Keratinocyte (primary cell): ENCODE measurements at regions not wholly inside any gene's neighbourhood (a gene's known extent, or its start where the extent isn't known, plus 50 kb on each side); places are given as distances from the start of the nearest gene placed in this dataset.

Experiments
- EZH2 ChIP-seq: IDR thresholded peaks from one replicate; pipeline ENCODE4 v1.6.1; 2012; ENCODE audit warnings: inconsistent platforms, mild to moderate bottlenecking, low read length, moderate library complexity
- TF ChIP-seq, protein P1 (sequence below), 3 experiments: IDR thresholded peaks in 1 of 3; conservative IDR thresholded peaks in 1 of 3; optimal IDR thresholded peaks in 1 of 3; 2 replicates in 2 of 3; 3 replicates in 1 of 3; pipeline versions ENCODE3 to v1.5.1; 2011; ENCODE audit warnings: low read length in 3 of 3, mild to moderate bottlenecking in 3 of 3, moderate library complexity in 2 of 3, control low read depth in 1 of 3, inconsistent platforms in 1 of 3; ENCODE audit not compliant: insufficient read depth in 2 of 3; ENCODE audit errors: extremely low read depth in 1 of 3

GRCh38 chr5:124860291-124860655 is 113.8 kb upstream of the ZNF608 start:
- no peak for TF ChIP-seq EZH2
- TF ChIP-seq, protein P1, sequence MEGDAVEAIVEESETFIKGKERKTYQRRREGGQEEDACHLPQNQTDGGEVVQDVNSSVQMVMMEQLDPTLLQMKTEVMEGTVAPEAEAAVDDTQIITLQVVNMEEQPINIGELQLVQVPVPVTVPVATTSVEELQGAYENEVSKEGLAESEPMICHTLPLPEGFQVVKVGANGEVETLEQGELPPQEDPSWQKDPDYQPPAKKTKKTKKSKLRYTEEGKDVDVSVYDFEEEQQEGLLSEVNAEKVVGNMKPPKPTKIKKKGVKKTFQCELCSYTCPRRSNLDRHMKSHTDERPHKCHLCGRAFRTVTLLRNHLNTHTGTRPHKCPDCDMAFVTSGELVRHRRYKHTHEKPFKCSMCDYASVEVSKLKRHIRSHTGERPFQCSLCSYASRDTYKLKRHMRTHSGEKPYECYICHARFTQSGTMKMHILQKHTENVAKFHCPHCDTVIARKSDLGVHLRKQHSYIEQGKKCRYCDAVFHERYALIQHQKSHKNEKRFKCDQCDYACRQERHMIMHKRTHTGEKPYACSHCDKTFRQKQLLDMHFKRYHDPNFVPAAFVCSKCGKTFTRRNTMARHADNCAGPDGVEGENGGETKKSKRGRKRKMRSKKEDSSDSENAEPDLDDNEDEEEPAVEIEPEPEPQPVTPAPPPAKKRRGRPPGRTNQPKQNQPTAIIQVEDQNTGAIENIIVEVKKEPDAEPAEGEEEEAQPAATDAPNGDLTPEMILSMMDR (optimal IDR thresholded peaks at IDR 0.05 in 1 of 3, IDR thresholded peaks at IDR 0.05 in 1 of 3, conservative IDR thresholded peaks at IDR 0.05 in 1 of 3; ENCODE audit: extremely low read depth in 1 of 3, insufficient read depth in 2 of 3, low read length in 3 of 3): no peak
